GM18499 (cell line): ENCODE measurements at regions not wholly inside any gene's neighbourhood (a gene's known extent, or its start where the extent isn't known, plus 50 kb on each side); places are given as distances from the start of the nearest gene placed in this dataset.
"Not testable (repeated sequence)": the region's sequence is repeated elsewhere in the genome, so short reads cannot be mapped to it uniquely, and the experiment has no call there.

Source experiments
- ATAC-seq: cut with Tn5 transposase; IDR thresholded peaks from one replicate; pipeline ENCODE4 v1.9.1; 2021; ENCODE audit warnings: moderate number of reproducible peaks; ENCODE audit not compliant: insufficient read depth, unreplicated experiment

DNA sequence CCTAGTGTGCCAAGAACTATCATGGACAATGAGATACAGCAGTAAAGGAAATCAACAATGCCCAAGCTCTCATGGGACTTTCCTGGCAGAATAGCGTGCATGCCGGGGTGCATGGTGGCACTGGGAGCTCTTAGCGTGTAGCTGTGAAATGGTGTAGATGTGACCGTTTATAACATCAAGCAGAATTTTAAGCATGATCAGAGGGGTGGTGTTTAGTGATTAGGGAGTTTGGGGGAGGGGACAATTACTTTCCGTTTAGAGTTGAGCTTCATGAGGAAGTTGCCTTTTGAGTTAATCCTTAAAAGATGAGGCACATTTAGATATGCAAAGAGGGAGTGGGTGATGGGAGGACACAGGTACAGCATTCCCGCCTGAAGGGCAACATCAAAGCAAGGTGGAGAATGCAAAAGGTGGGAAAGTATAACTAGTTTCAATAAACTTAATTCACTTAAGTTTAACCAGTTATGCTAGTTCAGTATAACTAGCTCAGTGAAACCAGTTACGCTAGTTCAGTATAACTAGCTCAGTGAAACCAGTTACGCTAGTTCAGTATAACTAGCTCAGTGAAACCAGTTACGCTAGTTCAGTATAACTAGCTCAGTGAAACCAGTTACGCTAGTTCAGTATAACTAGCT lies 661.6 kb downstream of the QKI start:
- no peak for ATAC-seq

DNA sequence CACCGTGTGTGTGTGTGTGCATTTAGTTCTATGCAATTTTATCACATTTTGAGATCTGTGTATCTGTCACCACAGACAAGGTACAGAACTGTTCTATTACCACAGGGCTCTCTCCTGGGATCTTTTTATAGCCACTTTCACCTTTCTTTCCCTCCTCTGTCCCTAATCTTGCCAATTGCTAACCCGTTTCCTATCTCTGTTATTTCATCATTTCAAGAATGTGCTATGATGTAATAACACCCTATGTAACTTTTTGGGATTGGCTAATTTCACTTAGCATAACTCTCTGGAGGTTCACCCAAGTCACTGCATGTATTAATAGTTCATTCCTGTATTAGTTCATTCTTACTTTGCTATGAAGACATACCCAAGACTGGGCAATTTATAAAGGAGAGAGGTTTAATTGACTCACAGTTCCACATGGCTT lies 657.7 kb downstream of the QKI start:
- no peak for ATAC-seq

DNA sequence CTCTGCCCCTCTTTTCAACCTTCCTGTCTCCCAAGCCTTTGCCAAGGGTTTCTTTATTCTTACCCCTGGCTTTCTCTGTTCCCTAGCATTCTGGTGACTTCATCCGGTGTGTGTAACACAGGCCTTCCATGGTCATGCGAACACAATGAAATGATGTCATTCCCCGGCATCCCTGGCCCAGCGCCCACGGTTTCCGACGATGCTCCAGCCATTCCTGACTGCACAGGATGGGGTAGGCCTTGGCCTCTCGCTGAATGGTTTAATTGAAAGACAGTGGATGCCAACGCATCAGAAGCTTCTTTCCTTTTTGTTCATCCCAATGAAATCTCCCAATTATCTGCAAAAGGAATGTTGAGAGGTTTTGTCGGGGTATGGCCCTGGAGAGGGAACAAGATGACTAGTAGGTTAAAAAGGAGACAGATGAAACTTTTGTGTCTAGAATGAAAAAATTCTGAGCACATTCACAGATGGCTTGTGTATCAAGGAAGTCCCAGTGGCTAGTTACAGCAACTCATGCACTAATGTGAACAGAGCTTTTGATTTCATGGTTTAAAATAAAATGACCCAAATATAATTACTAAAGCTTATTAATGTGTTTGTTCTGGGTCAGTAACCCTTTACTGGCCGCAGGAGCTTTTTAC lies 655.0 kb downstream of the QKI start:
- ATAC-seq = no peak

DNA sequence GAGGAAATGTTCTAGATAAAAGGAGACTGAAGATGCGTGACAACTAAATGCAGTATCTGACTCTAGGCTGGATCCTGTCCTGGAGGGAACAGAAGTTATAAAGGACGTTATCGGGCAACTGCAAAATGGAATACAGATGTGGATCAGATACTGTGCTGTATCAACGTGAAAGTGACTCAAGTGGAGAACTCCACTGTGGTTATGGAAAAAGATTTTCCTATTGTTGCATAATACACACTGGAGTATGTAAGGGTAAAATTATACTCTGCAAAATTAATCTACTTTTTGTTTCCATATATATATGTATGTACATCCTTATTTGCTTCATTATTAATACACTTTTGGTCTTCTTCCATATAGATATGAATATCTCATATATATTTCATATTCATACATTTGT lies 654.0 kb downstream of the QKI start:
- no peak for ATAC-seq

DNA sequence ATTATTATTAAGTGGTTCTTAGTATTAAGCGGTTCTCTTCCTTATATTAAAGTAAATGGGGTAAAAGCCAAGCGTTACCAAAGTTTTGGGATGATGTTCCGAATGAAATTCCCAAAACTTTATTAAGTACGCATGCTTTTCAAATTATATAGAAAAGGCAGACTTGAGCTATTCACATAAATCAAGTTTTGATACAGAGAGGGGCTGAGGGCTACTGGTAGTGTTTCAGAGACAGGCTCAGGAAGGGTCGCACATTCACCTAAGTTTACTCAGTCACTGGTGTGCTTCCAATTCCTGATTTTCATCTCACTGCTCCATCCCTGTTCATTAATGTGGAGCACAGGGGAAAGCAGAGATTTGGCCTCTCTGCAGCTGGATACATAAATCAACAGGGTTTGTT lies 652.2 kb downstream of the QKI start:
- no peak for ATAC-seq

DNA sequence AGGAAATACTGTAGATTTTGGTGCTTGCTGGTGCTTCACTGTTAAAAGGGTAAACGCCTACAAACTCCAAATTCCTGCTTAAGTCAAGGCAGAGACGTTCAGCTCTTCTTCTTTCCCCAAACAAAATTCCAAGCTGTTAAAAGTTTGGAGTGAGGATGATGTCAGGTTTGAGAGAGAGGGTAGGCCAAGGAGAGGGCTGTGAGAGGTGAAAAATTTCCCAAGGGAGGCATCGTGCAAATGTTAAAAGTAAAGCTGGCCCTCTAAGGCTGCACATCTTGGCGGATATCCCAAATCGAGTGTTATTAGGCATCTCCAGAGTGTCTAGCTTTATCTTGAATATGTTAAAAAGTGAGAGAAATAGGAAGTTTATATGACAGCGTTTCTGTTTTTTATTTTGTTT lies 651.8 kb downstream of the QKI start:
- ATAC-seq = no peak

DNA sequence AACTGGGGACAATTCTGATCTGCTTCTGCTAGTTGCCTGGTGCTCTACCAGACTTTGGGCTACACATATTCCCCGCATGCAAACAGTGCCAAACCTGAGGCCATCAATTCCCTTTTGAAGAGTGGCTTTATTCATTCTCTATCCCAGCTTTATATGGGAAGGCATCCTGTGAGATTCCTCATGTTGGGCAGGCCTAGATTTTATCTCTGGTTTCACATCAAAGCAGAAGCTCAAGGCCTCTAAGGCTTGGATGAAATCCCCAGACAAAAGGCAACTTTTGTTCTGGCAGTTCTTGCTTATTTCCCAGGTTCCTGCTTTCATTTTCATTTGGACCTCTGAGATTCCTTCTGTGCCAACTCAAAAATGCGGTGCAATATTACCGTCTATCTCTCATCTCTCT lies 648.8 kb downstream of the QKI start:
- no peak for ATAC-seq

DNA sequence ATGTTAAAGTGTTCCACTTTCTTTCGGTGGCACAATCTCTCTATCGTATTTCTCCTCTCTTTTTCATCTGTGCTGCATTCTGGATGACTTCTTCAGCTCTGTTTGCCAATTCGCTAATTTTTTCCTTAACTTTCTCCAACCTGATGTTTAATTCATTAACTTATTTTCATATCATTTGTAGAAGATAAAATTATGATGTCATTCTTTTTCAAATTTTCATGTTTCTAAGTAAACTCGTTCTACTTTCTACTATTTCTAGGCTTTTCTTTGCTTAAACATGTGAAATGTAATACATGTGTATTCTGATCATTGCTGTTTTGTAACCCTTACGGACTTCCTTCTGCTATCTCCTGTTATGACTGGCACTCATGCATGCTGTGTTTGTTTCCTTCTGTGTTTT lies 648.4 kb downstream of the QKI start:
- ATAC-seq = no peak

DNA sequence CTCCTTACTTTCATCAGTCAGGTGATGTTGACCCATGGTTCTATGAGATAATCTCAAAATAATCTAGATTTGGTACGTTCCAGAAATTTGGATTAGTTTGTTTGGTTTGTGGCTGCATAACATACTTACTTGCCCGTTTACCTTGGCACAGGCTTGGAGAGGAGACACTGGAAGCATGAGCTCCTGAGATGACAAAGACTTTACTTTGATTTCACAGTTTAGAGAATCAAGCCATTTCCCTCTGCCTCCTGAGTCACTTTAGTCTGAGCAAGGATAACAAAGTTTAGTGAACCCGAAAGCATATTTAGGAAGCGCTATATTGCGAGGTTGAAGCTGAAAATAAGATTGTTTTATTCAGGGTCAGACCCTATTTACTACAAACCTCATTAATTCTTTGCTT lies 643.4 kb downstream of the QKI start:
- no peak for ATAC-seq

DNA sequence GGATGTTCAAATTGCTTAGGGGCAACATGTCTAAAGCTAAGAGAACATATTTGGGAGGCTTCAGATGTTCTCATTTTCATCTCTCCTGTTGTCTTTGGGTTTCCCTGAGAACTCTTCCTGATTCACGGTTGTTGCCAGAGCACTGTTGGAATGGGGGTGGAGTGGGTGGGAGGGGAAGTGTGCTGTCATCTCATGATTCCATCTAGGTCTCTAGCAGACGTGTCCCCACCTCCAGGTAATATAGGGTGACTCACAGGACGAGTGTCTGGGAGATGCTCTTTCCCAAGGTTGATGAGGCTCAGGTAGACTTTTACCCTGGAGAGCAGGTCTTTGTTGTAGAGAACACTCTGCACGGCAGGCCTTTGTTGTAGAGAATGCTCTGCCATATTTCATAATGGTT lies 636.9 kb downstream of the QKI start:
- ATAC-seq = no peak

DNA sequence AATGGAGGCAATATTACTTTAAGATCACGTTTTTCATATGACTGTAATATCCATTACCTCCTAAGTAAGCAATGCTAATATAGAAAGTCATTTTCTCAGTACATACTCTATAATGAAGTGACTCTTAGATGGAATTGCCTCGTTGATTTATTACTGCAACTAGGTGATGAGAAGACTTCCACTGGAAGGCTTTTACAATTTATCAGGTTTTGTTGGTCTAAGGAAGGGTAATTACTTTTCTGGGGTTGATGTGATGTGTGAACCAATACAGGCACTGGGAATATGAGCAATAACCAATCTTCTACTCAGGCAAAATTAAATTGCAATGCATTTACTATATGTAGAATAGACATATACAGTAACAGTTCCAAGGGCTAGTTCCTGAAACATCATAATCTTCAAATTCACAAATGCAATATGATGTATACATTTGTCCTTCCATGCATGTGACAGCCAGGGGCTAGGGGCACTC lies 635.0 kb downstream of the QKI start:
- no peak for ATAC-seq

DNA sequence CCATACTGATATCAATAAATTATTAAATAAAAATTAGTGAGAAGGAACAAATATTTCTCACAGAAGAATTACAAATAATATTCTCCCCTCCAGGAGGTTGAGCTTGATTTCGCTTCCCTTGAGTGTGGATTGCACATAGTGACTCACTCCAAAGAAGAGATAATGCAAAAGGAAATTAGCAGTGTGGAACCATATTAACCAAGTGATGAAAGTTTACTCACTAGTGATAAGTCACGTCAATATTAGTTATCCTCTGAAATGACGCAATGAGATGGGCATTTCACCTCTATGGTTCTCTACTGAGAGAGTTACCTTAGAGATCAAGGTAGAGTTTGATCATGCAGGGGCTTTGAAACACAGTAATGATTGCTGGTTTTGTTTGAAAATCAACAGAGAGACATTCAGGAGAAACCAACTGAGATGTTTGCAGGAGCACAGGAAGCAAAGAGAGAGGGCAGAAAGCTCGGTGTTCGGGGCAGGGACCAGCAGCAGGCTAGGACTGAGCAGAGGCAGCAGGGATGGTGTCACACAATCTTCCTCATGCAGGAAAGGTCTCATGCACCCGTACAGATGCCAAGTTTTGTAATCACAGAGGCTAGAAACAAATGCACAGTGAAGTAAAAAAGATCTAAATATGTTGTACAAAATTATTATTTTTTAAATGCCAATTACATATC lies 634.5 kb downstream of the QKI start:
- ATAC-seq = no peak

DNA sequence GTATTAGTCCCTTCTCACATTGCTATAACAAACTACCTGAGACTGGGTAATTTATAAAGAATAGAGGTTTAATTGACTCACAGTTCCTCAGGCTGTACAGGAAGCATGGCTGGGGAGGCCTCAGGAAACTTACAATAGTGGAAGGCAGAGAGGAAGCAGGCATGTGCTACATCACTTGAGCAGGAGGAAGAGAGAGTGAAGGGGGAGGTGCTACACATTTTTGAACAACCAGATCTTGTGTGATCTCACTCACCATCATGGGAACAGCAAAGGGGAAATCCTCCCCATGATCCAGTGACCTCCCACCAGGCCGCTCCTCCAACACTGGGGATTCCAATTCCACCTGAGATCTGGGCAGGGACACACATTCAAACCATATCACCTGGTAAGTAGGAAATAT lies 630.6 kb downstream of the QKI start:
- no peak for ATAC-seq

DNA sequence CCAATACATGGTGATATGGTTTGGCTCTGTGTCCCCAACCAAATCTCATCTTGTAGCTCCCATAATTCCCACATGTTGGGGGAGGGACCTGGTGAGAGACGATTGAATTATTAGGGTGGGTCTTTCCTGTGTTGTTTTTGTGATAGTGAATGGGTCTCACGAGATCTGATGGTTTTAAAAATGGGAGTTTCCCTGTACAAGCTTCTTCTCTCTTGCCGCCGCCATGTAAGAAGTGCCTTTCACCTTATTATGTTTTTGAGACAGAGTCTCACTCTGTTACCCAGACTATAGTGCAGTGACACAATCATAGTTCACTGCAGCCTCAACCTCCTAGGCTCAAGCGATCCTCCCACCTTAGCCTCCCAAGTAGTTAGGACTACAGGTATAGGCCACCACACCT lies 629.1 kb downstream of the QKI start:
- ATAC-seq = not testable (repeated sequence)

DNA sequence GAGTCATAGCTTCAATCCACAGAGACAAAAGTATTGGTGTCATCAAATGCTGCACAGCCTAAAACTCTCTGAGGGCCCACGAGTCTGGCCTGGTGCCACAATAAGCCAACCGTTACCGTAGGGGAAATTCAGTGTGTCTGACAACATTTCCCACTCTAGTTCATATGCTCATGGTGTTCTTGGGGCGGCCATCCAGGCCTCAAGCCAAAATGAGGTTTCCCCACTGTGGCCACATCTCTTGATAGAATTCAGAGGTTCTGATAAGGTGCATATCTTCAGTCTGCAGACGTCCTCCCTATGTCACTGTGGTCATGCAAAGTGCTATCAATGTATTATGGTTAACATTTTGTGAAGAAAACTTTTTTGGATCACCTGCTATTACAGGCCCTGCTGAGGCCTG lies 627.7 kb downstream of the QKI start:
- no peak for ATAC-seq

DNA sequence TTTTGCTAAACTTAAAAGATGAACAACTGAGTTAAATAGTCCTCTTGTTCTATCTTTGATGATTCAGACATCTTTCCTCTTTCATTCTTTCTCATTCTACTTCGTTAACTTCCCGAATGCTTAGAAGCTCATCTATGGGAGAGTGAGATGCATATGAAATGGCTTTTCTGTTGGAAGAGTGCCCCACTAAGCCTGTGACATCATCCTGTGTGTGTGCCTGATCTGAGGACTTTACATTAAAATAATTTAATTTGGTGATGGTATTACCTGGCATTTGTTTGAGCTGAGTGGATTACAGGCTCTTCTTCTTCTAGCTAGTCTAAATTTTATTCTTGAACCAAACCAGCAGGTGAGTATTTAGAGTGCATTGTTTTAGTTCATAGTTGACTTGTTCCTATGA lies 626.5 kb downstream of the QKI start:
- no peak for ATAC-seq

DNA sequence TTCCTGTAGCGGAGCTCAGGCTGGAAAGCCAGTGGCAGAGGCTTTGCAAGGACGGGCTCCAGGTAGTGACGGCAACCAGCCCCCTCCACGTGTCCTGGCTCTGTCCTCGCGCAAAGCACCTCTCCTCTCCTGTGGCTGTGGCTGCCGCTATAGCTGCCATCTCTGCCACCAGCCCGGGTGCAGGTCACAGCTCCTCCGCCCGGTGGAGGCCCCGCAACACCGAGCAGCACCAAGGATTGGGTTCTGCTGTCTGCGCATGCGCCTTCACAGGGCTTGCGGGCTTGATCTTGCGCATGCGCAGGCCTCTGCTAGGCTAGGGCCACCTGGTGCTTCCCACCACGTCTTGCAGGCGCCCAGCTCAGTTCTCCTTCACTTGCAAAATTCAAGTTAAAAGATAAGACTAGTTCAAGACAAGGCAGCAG lies 625.4 kb downstream of the QKI start:
- no peak for ATAC-seq

DNA sequence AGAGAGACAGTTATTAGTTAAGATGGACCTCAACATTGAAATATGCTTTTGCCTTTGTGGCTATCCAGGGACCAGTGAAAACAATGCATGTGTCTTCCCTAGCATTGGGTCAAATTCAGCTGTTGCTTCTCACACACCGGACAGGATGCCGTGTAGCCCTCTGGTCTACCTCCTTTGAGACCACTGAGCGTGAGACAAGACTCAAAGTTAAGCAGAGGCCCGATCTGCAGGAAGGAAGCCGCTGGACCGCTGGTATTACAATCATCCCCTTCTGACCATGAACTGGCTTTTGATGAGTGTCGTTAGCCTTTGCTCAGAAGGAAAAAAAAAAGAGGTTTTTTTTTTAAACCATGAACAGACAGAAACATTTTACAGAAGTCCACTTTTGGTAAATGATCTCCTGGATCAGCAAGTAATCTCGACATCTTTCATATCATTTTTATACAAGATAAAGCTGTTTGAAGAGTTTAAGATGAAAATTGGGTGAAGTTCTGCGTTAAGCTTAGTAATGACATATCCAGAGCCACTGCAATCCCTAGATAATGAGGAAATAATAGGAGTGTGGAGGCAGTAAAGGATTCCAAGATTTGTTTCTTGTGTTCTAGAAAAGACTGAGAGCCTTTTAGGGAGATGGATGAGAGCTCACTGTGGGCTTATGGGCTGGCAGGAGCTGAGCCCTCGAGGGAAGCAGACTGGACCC lies 622.8 kb downstream of the QKI start:
- no peak for ATAC-seq

DNA sequence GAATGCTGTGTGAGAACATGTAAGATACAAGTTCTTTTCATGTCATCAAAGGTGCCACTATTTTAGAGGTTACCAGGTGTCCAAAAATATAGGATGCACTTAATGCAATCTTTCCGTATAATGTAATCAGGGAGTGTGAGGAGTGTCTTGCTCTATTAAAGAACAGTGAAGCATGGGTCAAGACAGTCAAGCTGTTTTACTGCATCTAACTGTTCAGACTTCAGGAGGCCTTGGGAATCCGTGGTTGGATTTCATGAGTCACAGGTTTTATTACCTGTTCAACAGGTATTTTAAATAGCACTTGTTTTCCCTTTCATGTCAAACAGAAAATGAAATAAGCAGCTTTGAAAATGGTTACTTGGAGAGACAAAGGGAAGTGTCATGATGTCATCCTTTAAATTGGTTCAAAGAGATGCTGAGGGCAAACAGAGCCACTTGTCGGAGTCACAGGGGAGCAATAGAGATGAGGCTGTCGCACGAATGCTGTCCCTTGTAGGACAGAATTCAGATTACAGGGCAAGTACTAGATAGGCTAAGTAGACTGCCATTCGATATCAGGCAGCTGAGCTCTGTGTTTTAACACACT lies 621.5 kb downstream of the QKI start:
- no peak for ATAC-seq

DNA sequence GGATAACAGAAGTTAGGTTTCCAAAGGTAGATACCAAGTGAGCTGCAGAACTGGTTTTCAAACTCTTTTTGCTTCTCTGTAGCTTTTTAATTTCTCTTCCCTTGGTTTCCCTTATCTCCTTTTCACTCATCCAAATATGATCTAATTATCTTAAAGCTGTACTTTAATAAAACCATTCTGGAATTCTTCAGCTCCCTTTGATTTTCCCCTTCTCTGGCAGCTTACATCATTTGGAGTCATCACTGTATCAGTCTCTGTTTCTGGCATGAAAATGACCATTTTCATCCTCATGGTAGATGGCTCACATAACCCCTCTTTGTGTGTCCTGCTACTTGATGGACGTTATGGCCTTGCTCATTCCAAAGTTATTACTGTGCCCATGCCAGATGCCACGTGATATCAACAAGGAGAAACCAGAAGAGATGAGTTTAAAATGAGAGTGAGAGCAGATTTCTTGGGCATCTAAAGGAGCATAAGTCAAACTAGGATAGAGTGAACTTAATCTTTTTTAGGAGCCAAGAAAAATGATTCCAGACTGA lies 620.2 kb downstream of the QKI start:
- no peak for ATAC-seq

DNA sequence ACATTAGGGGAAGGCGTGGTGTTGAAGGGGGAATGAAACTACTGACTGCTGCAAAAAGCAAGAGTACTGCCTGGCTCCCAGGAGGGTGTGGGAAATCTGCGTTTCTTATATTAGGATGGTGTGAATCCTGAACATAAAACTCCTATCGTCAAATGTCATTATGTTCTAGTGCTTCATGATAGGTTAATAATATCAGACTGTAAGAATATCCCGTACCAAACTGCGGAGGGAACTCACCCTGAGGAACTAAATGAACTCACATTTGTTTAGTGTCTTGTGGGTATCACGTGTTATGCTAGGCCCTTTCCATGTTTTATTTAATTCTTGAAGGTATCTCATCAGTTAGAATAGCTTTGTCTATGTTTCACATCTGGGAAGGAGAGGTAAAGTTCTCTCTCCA lies 610.7 kb downstream of the QKI start:
- no peak for ATAC-seq
